ENCODE measurements at regions not wholly inside any gene's neighbourhood (a gene's known extent, or its start where the extent isn't known, plus 50 kb on each side); places are given as distances from the start of the nearest gene placed in this dataset.

GRCh38 chr12:84413656-84414055 is 498.9 kb downstream of the SLC6A15 start:
- Histone ChIP-seq H3K9me3 (ENCODE audit: control insufficient read depth, low read depth, low read length) (no peaks in the 10 kb centered on the region), H3K4me2 (ENCODE audit: control insufficient read depth, extremely low read depth, insufficient read depth, low read depth, low read length) (no peak overlapping the region), H4K20me1 (ENCODE audit: control insufficient read depth, extremely low read depth, insufficient read depth, low read length) (no peaks in the 10 kb centered on the region), H3K27ac (ENCODE audit: control insufficient read depth, insufficient read depth, low read length) (no peak overlapping the region), H3K4me1 (ENCODE audit: control insufficient read depth, extremely low read depth, insufficient read depth, low read length) (no peaks in the 10 kb centered on the region), H3K9me1 (ENCODE audit: control insufficient read depth, extremely low read depth, insufficient read depth, low read length) (no peaks in the 10 kb centered on the region), H3K27me3 (ENCODE audit: control insufficient read depth, extremely low read depth, insufficient read depth, low read length) (no peaks in the 10 kb centered on the region), H3K79me2 (ENCODE audit: control insufficient read depth, insufficient read depth, low read length) (no peaks in the 10 kb centered on the region), H2AFZ (ENCODE audit: control insufficient read depth, low read length) (no peak overlapping the region), H3K36me3 (ENCODE audit: control insufficient read depth in 2 of 2, extremely low read depth in 1 of 2, insufficient read depth in 2 of 2, low read length in 2 of 2) (no peaks in the 10 kb centered on the region), H3K9ac (ENCODE audit: control insufficient read depth, extremely low read depth, insufficient read depth, low read length) (no peak overlapping the region), H3K4me3 (ENCODE audit: control insufficient read depth in 2 of 3, extremely low read depth in 1 of 3, insufficient read depth in 2 of 3, low read depth in 1 of 3, low read length in 3 of 3) (no peak overlapping the region)
- DNase-seq (ENCODE audit: low read depth, low spot score) (no peak), FAIRE-seq (no peak)
- dilution Hi-C loops (cut with MboI; ENCODE audit: extremely low pct_ligation_motif_present, low sequenced_read_pairs), result no loop called here
- TF ChIP-seq EZH2 (IDR thresholded peaks at IDR 0.05; ENCODE audit: low read length), result no peak
- TF ChIP-seq CTCF (optimal IDR thresholded peaks at IDR 0.05 in 1 of 3, IDR thresholded peaks at IDR 0.05 in 1 of 3, conservative IDR thresholded peaks at IDR 0.05 in 1 of 3; ENCODE audit: extremely low read depth in 1 of 3, insufficient read depth in 2 of 3, low read length in 3 of 3), result no peak

GRCh38 chr12:84412226-84412625 is 500.4 kb downstream of the SLC6A15 start:
- Histone ChIP-seq H3K9me3 (ENCODE audit: control insufficient read depth, low read depth, low read length) (no peaks in the 10 kb centered on the region), H3K4me3 (ENCODE audit: control insufficient read depth in 2 of 3, extremely low read depth in 1 of 3, insufficient read depth in 2 of 3, low read depth in 1 of 3, low read length in 3 of 3) (no peak overlapping the region), H3K4me2 (ENCODE audit: control insufficient read depth, extremely low read depth, insufficient read depth, low read depth, low read length) (no peak overlapping the region), H3K27ac (ENCODE audit: control insufficient read depth, insufficient read depth, low read length) (no peak overlapping the region), H4K20me1 (ENCODE audit: control insufficient read depth, extremely low read depth, insufficient read depth, low read length) (no peaks in the 10 kb centered on the region), H3K27me3 (ENCODE audit: control insufficient read depth, extremely low read depth, insufficient read depth, low read length) (no peaks in the 10 kb centered on the region), H3K9me1 (ENCODE audit: control insufficient read depth, extremely low read depth, insufficient read depth, low read length) (no peaks in the 10 kb centered on the region), H3K36me3 (ENCODE audit: control insufficient read depth in 2 of 2, extremely low read depth in 1 of 2, insufficient read depth in 2 of 2, low read length in 2 of 2) (no peaks in the 10 kb centered on the region), H2AFZ (ENCODE audit: control insufficient read depth, low read length) (no peak overlapping the region), H3K79me2 (ENCODE audit: control insufficient read depth, insufficient read depth, low read length) (no peaks in the 10 kb centered on the region), H3K9ac (ENCODE audit: control insufficient read depth, extremely low read depth, insufficient read depth, low read length) (no peak overlapping the region), H3K4me1 (ENCODE audit: control insufficient read depth, extremely low read depth, insufficient read depth, low read length) (no peaks in the 10 kb centered on the region)
- dilution Hi-C loops (cut with MboI; ENCODE audit: extremely low pct_ligation_motif_present, low sequenced_read_pairs), result no loop called here
- TF ChIP-seq EZH2 (IDR thresholded peaks at IDR 0.05; ENCODE audit: low read length) (no peak), CTCF (optimal IDR thresholded peaks at IDR 0.05 in 1 of 3, IDR thresholded peaks at IDR 0.05 in 1 of 3, conservative IDR thresholded peaks at IDR 0.05 in 1 of 3; ENCODE audit: extremely low read depth in 1 of 3, insufficient read depth in 2 of 3, low read length in 3 of 3) (no peak)
- DNase-seq (ENCODE audit: low read depth, low spot score) (no peak), FAIRE-seq (no peak)

Measured in keratinocyte (primary cell).